ENCODE measurements at regions not wholly inside any gene's neighbourhood (a gene's known extent, or its start where the extent isn't known, plus 50 kb on each side); places are given as distances from the start of the nearest gene placed in this dataset.

DNA sequence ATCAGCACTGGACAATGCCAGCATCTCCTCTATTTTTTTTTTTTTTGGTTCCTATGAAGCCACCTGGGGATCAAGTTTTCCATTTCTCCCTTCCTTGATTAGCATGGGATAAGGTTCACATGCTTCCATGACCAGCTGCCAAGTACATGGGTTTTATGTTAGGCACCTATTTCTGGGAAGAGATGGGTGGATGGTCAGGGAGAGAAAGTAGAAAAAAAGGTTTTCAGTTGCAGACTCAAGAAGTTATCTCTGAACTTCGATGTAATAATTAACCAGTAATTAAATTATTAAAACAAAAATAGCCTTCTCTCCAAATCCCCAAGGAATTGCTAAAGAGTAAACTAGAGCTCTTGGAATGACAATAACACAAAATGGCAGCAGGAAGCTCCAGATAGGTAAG is 164.9 kb upstream of the MAF start:
- TF ChIP-seq POLR2AphosphoS5 (IDR thresholded peaks at IDR 0.05; ENCODE audit: insufficient read depth, low read depth, low read length) (no peak), EZH2 (IDR thresholded peaks at IDR 0.05; ENCODE audit: borderline replicate concordance, low read depth, low read length, severe bottlenecking) (no peak)

Data from endothelial cell of umbilical vein (primary cell).